ENCODE measurements at regions not wholly inside any gene's neighbourhood (a gene's known extent, or its start where the extent isn't known, plus 50 kb on each side); places are given as distances from the start of the nearest gene placed in this dataset.
A peak's percentile ranks its signal among the peaks of the same experiment; 100 is the strongest.
"Not testable (repeated sequence)": the region's sequence is repeated elsewhere in the genome, so short reads cannot be mapped to it uniquely, and the experiment has no call there.

- no peaks in the 10 kb centered on the region for H3K36me3 ChIP-seq (ENCODE audit: control insufficient read depth in 2 of 2, insufficient read depth in 1 of 2, low read length in 2 of 2)
- H3K9me3 ChIP-seq (ENCODE audit: control insufficient read depth, insufficient read depth, low read depth, low read length): no peaks in the 10 kb centered on the region
- H3K4me3 ChIP-seq (ENCODE audit: low read depth, low read length): no peak overlapping the region
- peaks cover 4% of the 10 kb centered on the region for H3K4me1 ChIP-seq (ENCODE audit: control insufficient read depth, insufficient read depth, low read length)
- H3K27ac ChIP-seq (ENCODE audit: extremely low read depth, low read depth, low read length): no peak overlapping the region
- POLR2A ChIA-PET: no interaction called here
- TF ChIP-seq OSR2 (tag by site-specific recombination; IDR thresholded peaks at IDR 0.05) (0 out of 2 replicates have a peak, but pooled peaks have one; percentile 9), BCL11B (tag by site-specific recombination; IDR thresholded peaks at IDR 0.05; ENCODE audit: low read depth) (no peak), ZNF433 (tag by site-specific recombination; IDR thresholded peaks at IDR 0.05; ENCODE audit: low read depth) (no peak), ZNF768 (tag by site-specific recombination; IDR thresholded peaks at IDR 0.05) (no peak), ZNF292 (tag by site-specific recombination; IDR thresholded peaks at IDR 0.05; ENCODE audit: borderline replicate concordance, low read depth) (no peak), ZNF239 (tag by site-specific recombination; IDR thresholded peaks at IDR 0.05) (no peak), ZNF555 (tag by site-specific recombination; conservative IDR thresholded peaks at IDR 0.05) (no peak), PRDM6 (tag by site-specific recombination; IDR thresholded peaks at IDR 0.05) (peak; percentile 62; the same call in 1 of the 2 replicates), TRIM28 (IDR thresholded peaks at IDR 0.05; ENCODE audit: borderline replicate concordance, low read length) (peak; percentile 64; the same call in 1 of the 2 replicates)
- CTCF ChIA-PET: interaction anchor here (0.9 kb wide), 1 partner anchor 255 kb away, joined by 4 read pairs; no protein-coding TSS in a partner anchor
Observed at GRCh38 chr6:82525775-82526495, 162.3 kb downstream of the TPBG start.

- CTCF ChIA-PET; H3K36me3 ChIP-seq (ENCODE audit: control insufficient read depth in 2 of 2, insufficient read depth in 1 of 2, low read length in 2 of 2); H3K27ac ChIP-seq (ENCODE audit: extremely low read depth, low read depth, low read length); POLR2A ChIA-PET; H3K4me3 ChIP-seq (ENCODE audit: low read depth, low read length); H3K9me3 ChIP-seq (ENCODE audit: control insufficient read depth, insufficient read depth, low read depth, low read length); H3K4me1 ChIP-seq (ENCODE audit: control insufficient read depth, insufficient read depth, low read length): not testable (repeated sequence)
- peak; percentile 98 for TF ChIP-seq ZNF146 (tag by site-specific recombination; IDR thresholded peaks at IDR 0.05)
- TF ChIP-seq ZNF280D (tag by site-specific recombination; IDR thresholded peaks at IDR 0.05): peak; percentile 89
Observed at GRCh38 chr6:82529960-82530460, 166.4 kb downstream of the TPBG start.

DNA sequence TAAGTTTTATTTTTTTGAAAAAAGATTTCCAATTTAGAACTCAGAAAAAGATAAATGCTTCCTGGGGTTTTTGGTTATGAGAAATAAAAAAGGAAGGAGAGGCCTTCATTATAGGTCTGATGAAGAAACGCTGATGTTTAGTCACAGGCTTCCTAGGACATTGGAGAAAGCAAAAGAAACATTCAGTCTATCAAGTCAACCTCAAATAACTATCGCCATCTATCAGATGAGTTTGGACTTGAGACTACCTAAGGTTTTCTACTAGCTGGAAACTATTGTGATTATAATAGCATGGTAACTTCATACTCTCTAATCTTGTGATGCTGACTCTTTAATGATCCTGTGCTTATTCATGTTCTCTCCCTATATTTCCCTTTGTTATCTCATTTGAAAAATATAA is 171.3 kb downstream of the TPBG start:
- ChIA-PET CTCF (no interaction called here), POLR2A (no interaction called here)
- TF ChIP-seq ZSCAN23 (tag by site-specific recombination; IDR thresholded peaks at IDR 0.05): no peak
- no peak for TF ChIP-seq ZBTB21 (tag by site-specific recombination; IDR thresholded peaks at IDR 0.05)
- no peak for TF ChIP-seq MZF1 (tag by site-specific recombination; IDR thresholded peaks at IDR 0.05; ENCODE audit: borderline replicate concordance)
- TF ChIP-seq ZNF148 (tag by site-specific recombination; IDR thresholded peaks at IDR 0.05; ENCODE audit: borderline replicate concordance): no peak
- TF ChIP-seq ZNF274 (IDR thresholded peaks at IDR 0.05; ENCODE audit: low read length): no peak
- no peak for TF ChIP-seq ZNF274 (tag by site-specific recombination; IDR thresholded peaks at IDR 0.05; ENCODE audit: borderline replicate concordance)
- no peak for TF ChIP-seq OVOL3 (tag by site-specific recombination; IDR thresholded peaks at IDR 0.05)
- TF ChIP-seq BCL11A (tag by site-specific recombination; IDR thresholded peaks at IDR 0.05; ENCODE audit: low read depth): no peak
- Histone ChIP-seq H3K4me1 (ENCODE audit: control insufficient read depth, insufficient read depth, low read length) (no peaks in the 10 kb centered on the region), H3K4me3 (ENCODE audit: low read depth, low read length) (no peak overlapping the region), H3K36me3 (ENCODE audit: control insufficient read depth in 2 of 2, insufficient read depth in 1 of 2, low read length in 2 of 2) (no peaks in the 10 kb centered on the region), H3K27ac (ENCODE audit: extremely low read depth, low read depth, low read length) (no peak overlapping the region), H3K9me3 (ENCODE audit: control insufficient read depth, insufficient read depth, low read depth, low read length) (no peaks in the 10 kb centered on the region)

All from HEK293 (cell line).